Mesenchymal stem cell (in vitro differentiated cells and primary cell): ENCODE measurements at regions not wholly inside any gene's neighbourhood (a gene's known extent, or its start where the extent isn't known, plus 50 kb on each side); places are given as distances from the start of the nearest gene placed in this dataset.

Source experiments
- DNase-seq: peaks from one replicate; pipeline ENCODE4 v3.0.0-alpha.2; 2013
- H2AFZ ChIP-seq: one replicate; pipeline ENCODE4 v1.6.1; 2013; ENCODE audit warnings: low read depth, mild to moderate bottlenecking, control low read depth, inconsistent platforms, low read length, moderate library complexity
- H2AK5ac ChIP-seq: 2 replicates; pipeline ENCODE4 v1.6.1; 2013; ENCODE audit warnings: low read length, moderate library complexity, mild to moderate bottlenecking, inconsistent platforms; ENCODE audit not compliant: severe bottlenecking
- H2BK120ac ChIP-seq: one replicate; pipeline ENCODE4 v1.6.1; 2013; ENCODE audit warnings: low read depth, mild to moderate bottlenecking, inconsistent platforms, low read length, moderate library complexity
- H2BK12ac ChIP-seq, 2 experiments: one replicate each; pipeline ENCODE4 v1.6.1; 2013; ENCODE audit warnings: inconsistent platforms in 2 of 2, low read length in 2 of 2, mild to moderate bottlenecking in 2 of 2, moderate library complexity in 2 of 2, control low read depth in 1 of 2
- H2BK15ac ChIP-seq: one replicate; pipeline ENCODE4 v1.6.1; 2013; ENCODE audit warnings: mild to moderate bottlenecking, low read depth, inconsistent platforms; ENCODE audit not compliant: poor library complexity, severe bottlenecking
- H2BK5ac ChIP-seq: 2 replicates; pipeline ENCODE4 v1.6.1; 2013; ENCODE audit warnings: low read depth, mild to moderate bottlenecking, low read length, control low read depth, inconsistent platforms; ENCODE audit not compliant: poor library complexity, severe bottlenecking
- H3K14ac ChIP-seq, 2 experiments: one replicate each; pipeline ENCODE4 v1.6.1; 2013; ENCODE audit warnings: inconsistent platforms in 2 of 2, low read length in 2 of 2, control low read depth in 1 of 2, mild to moderate bottlenecking in 1 of 2, moderate library complexity in 1 of 2
- H3K18ac ChIP-seq, 2 experiments: one replicate each; pipeline ENCODE4 v1.6.1; 2013; ENCODE audit warnings: inconsistent platforms in 2 of 2, low read length in 2 of 2, control low read depth in 1 of 2, low read depth in 1 of 2, mild to moderate bottlenecking in 1 of 2
- H3K23ac ChIP-seq, 2 experiments: one replicate each; pipeline ENCODE4 v1.6.1; 2013; ENCODE audit warnings: inconsistent platforms in 2 of 2, low read length in 2 of 2, mild to moderate bottlenecking in 2 of 2, moderate library complexity in 2 of 2, control low read depth in 1 of 2
- H3K27ac ChIP-seq: 2 replicates; pipeline ENCODE4 v1.5.1; 2013; ENCODE audit warnings: mild to moderate bottlenecking, moderate library complexity, low read length, control low read depth, inconsistent platforms; ENCODE audit not compliant: poor library complexity, severe bottlenecking
- H3K27me3 ChIP-seq, 2 experiments: 2 replicates each; pipeline versions ENCODE4 v1.6.1 to v1.7.0; 2013; ENCODE audit warnings: low read length in 2 of 2, mild to moderate bottlenecking in 2 of 2, moderate library complexity in 2 of 2, control low read depth in 1 of 2, inconsistent platforms in 1 of 2; ENCODE audit not compliant: control insufficient read depth in 1 of 2, insufficient read depth in 1 of 2
- H3K36me3 ChIP-seq, 2 experiments: 2 replicates each; pipeline versions ENCODE4 v1.6.1 to v1.7.0; 2013; ENCODE audit warnings: low read length in 2 of 2, control low read depth in 1 of 2, inconsistent platforms in 1 of 2, low read depth in 1 of 2, mild to moderate bottlenecking in 1 of 2; ENCODE audit not compliant: insufficient read depth in 2 of 2, control insufficient read depth in 1 of 2
- H3K4ac ChIP-seq, 2 experiments: one replicate each; pipeline ENCODE4 v1.6.1; 2013; ENCODE audit warnings: inconsistent platforms in 2 of 2, low read length in 2 of 2, mild to moderate bottlenecking in 2 of 2, moderate library complexity in 2 of 2, control low read depth in 1 of 2, low read depth in 1 of 2
- H3K4me1 ChIP-seq: 2 replicates; pipeline ENCODE4 v1.6.1; 2013; ENCODE audit warnings: low read depth, low read length, control low read depth; ENCODE audit not compliant: control insufficient read depth, insufficient read depth
- H3K4me2 ChIP-seq: 2 replicates; pipeline ENCODE4 v1.6.1; 2013; ENCODE audit warnings: low read length, mild to moderate bottlenecking, inconsistent platforms; ENCODE audit not compliant: poor library complexity, severe bottlenecking
- H3K4me3 ChIP-seq, 2 experiments: 2 replicates each; pipeline versions ENCODE4 v1.5.1 to v1.7.0; 2013; ENCODE audit warnings: low read length in 2 of 2, mild to moderate bottlenecking in 2 of 2, control low read depth in 1 of 2, low read depth in 1 of 2; ENCODE audit not compliant: insufficient read depth in 1 of 2
- H3K79me1 ChIP-seq: replicated peaks from 2 replicates; pipeline ENCODE4 v1.6.1; 2013; ENCODE audit warnings: mild to moderate bottlenecking, control low read depth, low read length, inconsistent platforms; ENCODE audit not compliant: poor library complexity, severe bottlenecking
- H3K9ac ChIP-seq: 2 replicates; pipeline ENCODE4 v1.7.0; 2013; ENCODE audit warnings: mild to moderate bottlenecking, low read length, moderate library complexity
- H3K9me3 ChIP-seq: 2 replicates; pipeline ENCODE4 v1.7.0; 2013; ENCODE audit warnings: mild to moderate bottlenecking, low read length; ENCODE audit not compliant: control insufficient read depth
- H4K8ac ChIP-seq: one replicate; pipeline ENCODE4 v1.6.1; 2013; ENCODE audit warnings: inconsistent platforms, mild to moderate bottlenecking, low read length, moderate library complexity
- H4K91ac ChIP-seq: one replicate; pipeline ENCODE4 v1.6.1; 2013; ENCODE audit warnings: mild to moderate bottlenecking, low read length, inconsistent platforms
- WGBS: methylation state at CpG from one replicate; pipeline ENCODE4 v1.1.7; 2013; ENCODE audit warnings: mixed read lengths; 5-methylcytosine and 5-hydroxymethylcytosine counted together

- H4K91ac ChIP-seq: no peak overlapping the region
- no peak overlapping the region for H3K27ac ChIP-seq
- peaks cover 1% of the 10 kb centered on the region for H3K4me1 ChIP-seq
- H3K79me1 ChIP-seq: no peaks in the 10 kb centered on the region
- H3K9me3 ChIP-seq: peaks cover 8% of the 10 kb centered on the region
- H3K4me2 ChIP-seq: no peak overlapping the region
- no peak overlapping the region for H3K4ac ChIP-seq
- H3K27me3 ChIP-seq: peaks cover 0 to 24% of the 10 kb centered on the region in 2 experiments
- H2AK5ac ChIP-seq: no peak overlapping the region
- H2BK120ac ChIP-seq: no peak overlapping the region
- no peak overlapping the region for H4K8ac ChIP-seq
- no peak overlapping the region for H3K18ac ChIP-seq
- DNase-seq: no peak
- no peak overlapping the region for H2BK5ac ChIP-seq
- H3K14ac ChIP-seq: no peak overlapping the region
- WGBS: 77% methylated on average over 10 of the region's 10 CpGs
- H2AFZ ChIP-seq: no peak overlapping the region
- no peak overlapping the region for H3K23ac ChIP-seq
- no peak overlapping the region for H3K9ac ChIP-seq
- H2BK12ac ChIP-seq: no peak overlapping the region
- no peaks in the 10 kb centered on the region for H3K36me3 ChIP-seq
- no peak overlapping the region for H2BK15ac ChIP-seq
- no peak overlapping the region for H3K4me3 ChIP-seq
These were observed 235.4 kb upstream of the HABP2 start for GRCh38 chr10:113317489-113317888.

GRCh38 chr10:113319479-113319878 is 233.4 kb upstream of the HABP2 start:
- H3K23ac ChIP-seq: no peak overlapping the region
- 99% methylated on average over 3 of the region's 3 CpGs for WGBS
- no peak for DNase-seq

GRCh38 chr10:113320211-113320610 is 232.6 kb upstream of the HABP2 start:
- Histone ChIP-seq H3K14ac (no peak overlapping the region), H2BK12ac (no peak overlapping the region), H2AFZ (no peak overlapping the region), H3K4me1 (peaks cover 1% of the 10 kb centered on the region), H3K9me3 (no peaks in the 10 kb centered on the region), H4K8ac (no peak overlapping the region), H3K4me3 (no peak overlapping the region), H2AK5ac (no peak overlapping the region), H3K27me3 (peaks cover 0 to 24% of the 10 kb centered on the region in 2 experiments), H2BK15ac (no peak overlapping the region), H3K4me2 (no peak overlapping the region), H3K23ac (peak overlapping the region in 1 of 2 experiments; percentile 35), H3K4ac (no peak overlapping the region), H3K27ac (no peak overlapping the region), H2BK120ac (no peak overlapping the region), H4K91ac (no peak overlapping the region), H2BK5ac (no peak overlapping the region), H3K9ac (no peak overlapping the region), H3K79me1 (no peaks in the 10 kb centered on the region), H3K18ac (no peak overlapping the region), H3K36me3 (no peaks in the 10 kb centered on the region)
- 91% methylated on average over 8 of the region's 8 CpGs for WGBS
- DNase-seq: no peak

More at GRCh38 chr10:113319479-113319878, 233.4 kb upstream of the HABP2 start:
- Histone ChIP-seq H3K14ac (peak overlapping the region in 1 of 2 experiments; percentile 38), H3K27me3 (peaks cover 0 to 24% of the 10 kb centered on the region in 2 experiments), H3K4me3 (no peak overlapping the region), H3K18ac (no peak overlapping the region), H2BK12ac (no peak overlapping the region), H3K9ac (no peak overlapping the region), H3K9me3 (no peaks in the 10 kb centered on the region), H3K4me1 (peaks cover 1% of the 10 kb centered on the region), H2BK5ac (no peak overlapping the region), H3K4me2 (no peak overlapping the region), H3K36me3 (no peaks in the 10 kb centered on the region), H3K79me1 (no peaks in the 10 kb centered on the region), H2BK120ac (no peak overlapping the region), H3K27ac (no peak overlapping the region), H3K4ac (no peak overlapping the region), H2BK15ac (peak overlapping the region; percentile 1), H2AFZ (no peak overlapping the region), H4K8ac (no peak overlapping the region), H2AK5ac (no peak overlapping the region), H4K91ac (no peak overlapping the region)

DNA sequence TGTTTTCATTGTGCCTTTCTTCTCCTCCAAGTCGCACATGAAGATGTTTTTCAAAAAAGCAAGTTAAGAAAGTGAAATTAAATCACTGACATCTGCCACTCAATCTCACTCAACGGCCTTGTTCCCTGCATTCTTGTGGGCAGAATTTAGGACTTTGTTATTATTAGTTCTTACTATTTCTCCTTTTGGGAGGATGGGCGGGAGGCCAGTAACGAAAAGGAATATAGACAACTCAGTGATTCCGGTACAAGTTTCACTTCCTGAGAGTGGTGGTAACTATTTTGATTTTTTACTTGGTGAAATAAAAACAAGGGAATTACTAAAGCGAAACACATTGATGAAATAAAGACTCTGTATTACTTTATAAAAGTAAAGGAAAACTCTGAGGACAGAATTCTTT is 231.9 kb upstream of the HABP2 start:
- H2AFZ ChIP-seq: no peak overlapping the region
- H3K36me3 ChIP-seq: no peaks in the 10 kb centered on the region
- H3K4ac ChIP-seq: no peak overlapping the region
- H2BK15ac ChIP-seq: no peak overlapping the region
- no peak overlapping the region for H3K4me3 ChIP-seq
- H3K23ac ChIP-seq: no peak overlapping the region
- no peak overlapping the region for H2BK120ac ChIP-seq
- 90% methylated on average over 3 of the region's 6 CpGs for WGBS
- H4K8ac ChIP-seq: no peak overlapping the region
- no peak overlapping the region for H2BK5ac ChIP-seq
- no peaks in the 10 kb centered on the region for H3K79me1 ChIP-seq
- no peak overlapping the region for H3K14ac ChIP-seq
- no peak overlapping the region for H2AK5ac ChIP-seq
- no peak overlapping the region for H3K9ac ChIP-seq
- no peak overlapping the region for H3K18ac ChIP-seq
- no peak overlapping the region for H3K27ac ChIP-seq
- no peak overlapping the region for H2BK12ac ChIP-seq
- no peak overlapping the region for H3K4me2 ChIP-seq
- H3K9me3 ChIP-seq: no peaks in the 10 kb centered on the region
- H3K4me1 ChIP-seq: peaks cover 1% of the 10 kb centered on the region
- DNase-seq: no peak
- H3K27me3 ChIP-seq: peaks cover 0 to 24% of the 10 kb centered on the region in 2 experiments
- no peak overlapping the region for H4K91ac ChIP-seq
